NCI-H2107 treated with DMSO at 0.1 percent for 48 hours (cell line): ENCODE measurements at regions not wholly inside any gene's neighbourhood (a gene's known extent, or its start where the extent isn't known, plus 50 kb on each side); places are given as distances from the start of the nearest gene placed in this dataset.

Source experiments
- DNase-seq: peaks from one replicate; lab custom pipeline; 2025; ENCODE audit not compliant: unreplicated experiment; lab: John Stamatoyannopoulos, UW

- DNase-seq: no peak
These were observed 57.5 kb upstream of the ANO1 start for GRCh38 chr11:70020336-70021214.

GRCh38 chr11:70021586-70021985, 56.5 kb upstream of the ANO1 start:
- no peak for DNase-seq

GRCh38 chr11:70024036-70024772, 53.9 kb upstream of the ANO1 start:
- no peak for DNase-seq

- no peak for DNase-seq
These were observed 53.4 kb upstream of the ANO1 start for GRCh38 chr11:70024773-70025045.

- DNase-seq: no peak
These were observed 52.8 kb upstream of the ANO1 start for GRCh38 chr11:70025308-70025707.

GRCh38 chr11:70026012-70026411, 52.1 kb upstream of the ANO1 start:
- no peak for DNase-seq

GRCh38 chr11:70026726-70027125, 51.4 kb upstream of the ANO1 start:
- no peak for DNase-seq

- no peak for DNase-seq
These were observed 50.7 kb upstream of the ANO1 start for GRCh38 chr11:70027451-70027850.

GRCh38 chr11:70028147-70028855, 49.8 kb upstream of the ANO1 start:
- no peak for DNase-seq
